ENCODE measurements at regions not wholly inside any gene's neighbourhood (a gene's known extent, or its start where the extent isn't known, plus 50 kb on each side); places are given as distances from the start of the nearest gene placed in this dataset.

- no peak for TF ChIP-seq CTCF (IDR thresholded peaks at IDR 0.05)
- H3K27ac ChIP-seq (ENCODE audit: low read length), result no peak overlapping the region
- DNase-seq (no peak), ATAC-seq (no peak)
- Mint-ChIP-seq H3K4me1 (no peaks in the 10 kb centered on the region), H3K27ac (no peak overlapping the region), H3K36me3 (no peaks in the 10 kb centered on the region), H3K4me3 (no peak overlapping the region), H3K9me3 (no peaks in the 10 kb centered on the region), H3K27me3 (ENCODE audit: low read depth in 2 of 2) (peaks cover 5 to 24% of the 10 kb centered on the region in 2 donors)
- intact Hi-C loops (cut with micrococcal nuclease), result no loop called here
- H3K27me3 ChIP-seq (ENCODE audit: control insufficient read depth, insufficient read depth, low read length), result no peaks in the 10 kb centered on the region
- H3K9me3 ChIP-seq (ENCODE audit: control insufficient read depth, insufficient read depth, low read length), result no peaks in the 10 kb centered on the region
- 92% methylated on average over 2 of the region's 3 CpGs for WGBS (ENCODE audit: insufficient coverage)
- no peaks in the 10 kb centered on the region for H3K36me3 ChIP-seq (ENCODE audit: control insufficient read depth, insufficient read depth, low read length)
- H3K4me3 ChIP-seq (ENCODE audit: low read length), result no peak overlapping the region
- no peaks in the 10 kb centered on the region for H3K4me1 ChIP-seq (ENCODE audit: control insufficient read depth, insufficient read depth, low read length)
Measured at GRCh38 chr1:117289316-117289870, 77.9 kb upstream of the MAN1A2 start.

- Histone ChIP-seq H3K9me3 (ENCODE audit: control insufficient read depth, insufficient read depth, low read length) (no peaks in the 10 kb centered on the region), H3K4me3 (ENCODE audit: low read length) (no peak overlapping the region), H3K27me3 (ENCODE audit: control insufficient read depth, insufficient read depth, low read length) (no peaks in the 10 kb centered on the region), H3K27ac (ENCODE audit: low read length) (no peak overlapping the region), H3K36me3 (ENCODE audit: control insufficient read depth, insufficient read depth, low read length) (no peaks in the 10 kb centered on the region), H3K4me1 (ENCODE audit: control insufficient read depth, insufficient read depth, low read length) (no peaks in the 10 kb centered on the region)
- H3K4me1 Mint-ChIP-seq, result no peaks in the 10 kb centered on the region
- no peaks in the 10 kb centered on the region for H3K9me3 Mint-ChIP-seq
- no peak overlapping the region for H3K4me3 Mint-ChIP-seq
- no peak for TF ChIP-seq CTCF (IDR thresholded peaks at IDR 0.05)
- H3K36me3 Mint-ChIP-seq, result no peaks in the 10 kb centered on the region
- intact Hi-C loops (cut with micrococcal nuclease), result no loop called here
- DNase-seq (no peak), ATAC-seq (no peak)
- 100% methylated on average over 1 of the region's 2 CpGs for WGBS (ENCODE audit: insufficient coverage)
- peaks cover 8 to 24% of the 10 kb centered on the region in 2 donors for H3K27me3 Mint-ChIP-seq (ENCODE audit: low read depth in 2 of 2)
- H3K27ac Mint-ChIP-seq, result no peak overlapping the region
Measured at GRCh38 chr1:117286562-117286961, 75.8 kb upstream of the VTCN1 start.

- no peak overlapping the region for H3K4me3 Mint-ChIP-seq
- Histone ChIP-seq H3K27ac (ENCODE audit: low read length) (no peak overlapping the region), H3K4me3 (ENCODE audit: low read length) (no peak overlapping the region), H3K36me3 (ENCODE audit: control insufficient read depth, insufficient read depth, low read length) (no peaks in the 10 kb centered on the region), H3K27me3 (ENCODE audit: control insufficient read depth, insufficient read depth, low read length) (no peaks in the 10 kb centered on the region), H3K9me3 (ENCODE audit: control insufficient read depth, insufficient read depth, low read length) (no peaks in the 10 kb centered on the region), H3K4me1 (ENCODE audit: control insufficient read depth, insufficient read depth, low read length) (no peaks in the 10 kb centered on the region)
- ATAC-seq (no peak), DNase-seq (no peak)
- intact Hi-C loops (cut with micrococcal nuclease), result no loop called here
- no peak for TF ChIP-seq CTCF (IDR thresholded peaks at IDR 0.05)
- H3K27ac Mint-ChIP-seq, result no peak overlapping the region
- H3K36me3 Mint-ChIP-seq, result no peaks in the 10 kb centered on the region
- 36% methylated on average over 1 of the region's 1 CpG for WGBS (ENCODE audit: insufficient coverage)
- H3K9me3 Mint-ChIP-seq, result no peaks in the 10 kb centered on the region
- no peaks in the 10 kb centered on the region for H3K4me1 Mint-ChIP-seq
- H3K27me3 Mint-ChIP-seq (ENCODE audit: low read depth in 2 of 2), result peaks cover 8 to 24% of the 10 kb centered on the region in 2 donors
Measured at GRCh38 chr1:117286145-117286544, 75.4 kb upstream of the VTCN1 start.
